CD4-positive, alpha-beta T cell (primary cell): ENCODE measurements at regions not wholly inside any gene's neighbourhood (a gene's known extent, or its start where the extent isn't known, plus 50 kb on each side); places are given as distances from the start of the nearest gene placed in this dataset.

ENCODE experiments used
- ATAC-seq: fragments of 200-7000 bp; cut with Tn5 transposase; one replicate; pipeline ENCODE4 v1.10.0; 2022; ENCODE audit warnings: mild to moderate bottlenecking; ENCODE audit not compliant: poor library complexity
- CTCF ChIA-PET: fragments of 350-600 bp; sonication (Branson Sonifier 250); formaldehyde crosslinking; loops from one replicate; lab custom pipeline; 2021; ENCODE audit warnings: antibody characterized with exemption, inconsistent platforms; lab: Charles Lee
- POLR2A ChIA-PET: fragments of 350-600 bp; sonication (Branson Sonifier 250); formaldehyde crosslinking; loops from one replicate; lab custom pipeline; 2021; ENCODE audit warnings: antibody characterized with exemption, inconsistent platforms; lab: Charles Lee
- DNase-seq, 14 experiments: peaks; one replicate each; pipeline ENCODE4 v3.0.0-alpha.2; 2013 to 2020; ENCODE audit warnings: mixed read lengths in 2 of 14
- H3K27ac ChIP-seq, 2 donors: one replicate each; pipeline versions ENCODE4 v1.5.1 to v1.7.0; 2013; ENCODE audit warnings: low read length in 2 of 2, low read depth in 1 of 2, mild to moderate bottlenecking in 1 of 2
- H3K27me3 ChIP-seq, 2 experiments: 1 replicate in 1 of 2; 2 replicates in 1 of 2; pipeline versions ENCODE4 v1.6.1 to v1.7.0; 2013; ENCODE audit warnings: low read length in 2 of 2, control low read depth in 1 of 2, mild to moderate bottlenecking in 1 of 2, moderate library complexity in 1 of 2; ENCODE audit not compliant: insufficient read depth in 2 of 2, control insufficient read depth in 1 of 2
- H3K36me3 ChIP-seq: one replicate; pipeline ENCODE4 v1.6.1; 2013; ENCODE audit warnings: low read length, control low read depth; ENCODE audit not compliant: insufficient read depth
- H3K4me1 ChIP-seq: one replicate; pipeline ENCODE4 v1.6.1; 2013; ENCODE audit warnings: low read length, control low read depth; ENCODE audit not compliant: insufficient read depth
- H3K4me3 ChIP-seq: one replicate; pipeline ENCODE4 v1.5.1; 2013; ENCODE audit warnings: mild to moderate bottlenecking, low read length, moderate library complexity
- H3K9me3 ChIP-seq, 2 experiments: 1 replicate in 1 of 2; 2 replicates in 1 of 2; pipeline versions ENCODE4 v1.6.1 to v1.7.0; 2013; ENCODE audit warnings: low read length in 2 of 2, mild to moderate bottlenecking in 2 of 2, control low read depth in 1 of 2, moderate library complexity in 1 of 2; ENCODE audit not compliant: control insufficient read depth in 1 of 2, insufficient read depth in 1 of 2
- H3K27ac Mint-ChIP-seq: one replicate; pipeline ENCODE4 v1.8.0; 2020; ENCODE audit warnings: mixed read lengths
- H3K27me3 Mint-ChIP-seq: one replicate; pipeline ENCODE4 v1.8.0; 2021; ENCODE audit warnings: mixed read lengths
- H3K36me3 Mint-ChIP-seq: one replicate; pipeline ENCODE4 v1.8.0; 2021; ENCODE audit warnings: low read depth, mixed read lengths
- H3K4me1 Mint-ChIP-seq: one replicate; pipeline ENCODE4 v1.8.0; 2021; ENCODE audit warnings: low read depth, mixed read lengths
- H3K4me3 Mint-ChIP-seq: one replicate; pipeline ENCODE4 v1.8.0; 2020; ENCODE audit warnings: mild to moderate bottlenecking, mixed read lengths
- H3K9me3 Mint-ChIP-seq: one replicate; pipeline ENCODE4 v1.8.0; 2020; ENCODE audit warnings: mixed read lengths
- intact Hi-C, 2 experiments: fragments of 100-400 bp; cut with DNase I in 1 of 2; cut with micrococcal nuclease in 1 of 2; formaldehyde crosslinking; loops; one replicate each; pipeline versions ENCODE4 v1.15.1 to v1.9.0; 2023 to 2025; cut with DNase I, micrococcal nuclease
- TF ChIP-seq, protein P1 (sequence below): fragments of 200-600 bp; IDR thresholded peaks from one replicate; pipeline ENCODE4 v1.8.0; 2022; ENCODE audit warnings: antibody characterized with exemption, mild to moderate bottlenecking

DNA sequence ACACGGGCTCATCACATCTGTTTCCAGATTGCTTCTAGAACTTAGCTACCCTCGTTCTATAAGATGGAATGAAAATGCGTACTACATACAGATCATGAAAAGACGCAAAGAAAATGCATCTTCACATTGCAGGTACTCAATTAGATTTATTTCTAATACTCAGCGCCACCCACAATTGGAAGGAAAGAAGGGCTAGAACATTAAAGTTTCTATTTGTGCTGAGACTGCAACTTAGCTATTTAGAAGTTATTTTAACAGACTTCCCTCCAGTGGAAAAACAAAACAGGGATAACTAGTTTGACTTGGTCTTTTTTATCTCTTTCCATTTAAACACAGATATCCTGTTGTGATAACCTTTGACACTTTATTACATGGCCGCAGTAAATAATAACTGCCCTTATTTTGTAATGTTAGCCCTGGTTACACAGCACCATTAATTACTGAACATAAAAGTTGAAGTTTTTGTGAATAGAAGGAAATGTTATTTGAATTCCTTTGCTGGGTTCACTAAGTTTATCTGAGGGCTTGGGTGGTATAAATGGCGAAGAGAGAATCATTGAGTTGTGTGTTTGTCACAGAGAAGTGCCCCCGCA is 86.9 kb upstream of the SLC25A26 start:
- ChIA-PET POLR2A (no interaction called here), CTCF (interaction anchor here (0.6 kb wide), 1 partner anchor 175 kb away, joined by 3 read pairs; no protein-coding TSS in a partner anchor)
- no peaks in the 10 kb centered on the region for H3K9me3 Mint-ChIP-seq
- Histone ChIP-seq H3K27ac (no peak overlapping the region), H3K4me1 (no peaks in the 10 kb centered on the region), H3K36me3 (no peaks in the 10 kb centered on the region), H3K27me3 (no peaks in the 10 kb centered on the region), H3K4me3 (no peak overlapping the region), H3K9me3 (no peaks in the 10 kb centered on the region)
- peaks cover 3% of the 10 kb centered on the region for H3K27me3 Mint-ChIP-seq
- TF ChIP-seq, protein P1, sequence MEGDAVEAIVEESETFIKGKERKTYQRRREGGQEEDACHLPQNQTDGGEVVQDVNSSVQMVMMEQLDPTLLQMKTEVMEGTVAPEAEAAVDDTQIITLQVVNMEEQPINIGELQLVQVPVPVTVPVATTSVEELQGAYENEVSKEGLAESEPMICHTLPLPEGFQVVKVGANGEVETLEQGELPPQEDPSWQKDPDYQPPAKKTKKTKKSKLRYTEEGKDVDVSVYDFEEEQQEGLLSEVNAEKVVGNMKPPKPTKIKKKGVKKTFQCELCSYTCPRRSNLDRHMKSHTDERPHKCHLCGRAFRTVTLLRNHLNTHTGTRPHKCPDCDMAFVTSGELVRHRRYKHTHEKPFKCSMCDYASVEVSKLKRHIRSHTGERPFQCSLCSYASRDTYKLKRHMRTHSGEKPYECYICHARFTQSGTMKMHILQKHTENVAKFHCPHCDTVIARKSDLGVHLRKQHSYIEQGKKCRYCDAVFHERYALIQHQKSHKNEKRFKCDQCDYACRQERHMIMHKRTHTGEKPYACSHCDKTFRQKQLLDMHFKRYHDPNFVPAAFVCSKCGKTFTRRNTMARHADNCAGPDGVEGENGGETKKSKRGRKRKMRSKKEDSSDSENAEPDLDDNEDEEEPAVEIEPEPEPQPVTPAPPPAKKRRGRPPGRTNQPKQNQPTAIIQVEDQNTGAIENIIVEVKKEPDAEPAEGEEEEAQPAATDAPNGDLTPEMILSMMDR = no peak
- no peaks in the 10 kb centered on the region for H3K4me1 Mint-ChIP-seq
- intact Hi-C loops = no loop called here
- H3K4me3 Mint-ChIP-seq = no peak overlapping the region
- DNase-seq (no peak), ATAC-seq (no peak)
- H3K36me3 Mint-ChIP-seq = no peaks in the 10 kb centered on the region
- no peak overlapping the region for H3K27ac Mint-ChIP-seq

DNA sequence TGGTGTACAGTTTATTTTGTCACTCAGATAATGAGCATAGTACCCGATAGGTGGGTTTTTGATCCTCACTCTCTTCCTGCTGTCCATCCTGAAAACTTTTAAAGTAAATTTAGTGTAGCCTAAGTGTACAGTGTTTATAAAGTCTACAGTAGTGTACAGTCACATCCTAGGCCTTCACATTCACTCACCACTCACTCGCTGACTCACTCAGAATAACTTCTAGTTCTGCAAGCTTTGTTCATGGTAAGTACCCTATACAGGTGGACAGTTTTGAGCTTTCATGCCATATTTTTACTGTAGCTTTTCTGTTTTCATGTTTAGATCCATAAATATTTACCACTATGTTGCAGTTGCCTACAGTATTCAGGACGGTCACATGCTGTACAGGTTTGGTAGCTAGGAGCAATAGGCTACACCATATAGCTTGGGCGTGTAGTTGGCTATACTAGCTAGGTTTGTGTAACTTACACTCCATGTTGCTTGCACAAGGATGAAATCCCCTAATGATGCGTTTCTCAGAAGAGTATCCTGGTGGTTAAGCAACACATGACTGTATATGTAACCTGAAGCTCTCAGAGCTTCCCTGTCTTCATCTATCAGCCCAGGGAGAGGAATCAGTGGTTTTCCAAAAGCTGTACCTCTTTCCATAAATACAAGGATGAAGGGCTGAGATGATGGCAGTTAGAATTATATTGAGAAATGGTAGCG is 87.6 kb upstream of the SLC25A26 start:
- H3K4me1 ChIP-seq = no peaks in the 10 kb centered on the region
- ChIA-PET POLR2A (no interaction called here), CTCF (interaction anchor here (0.6 kb wide), 1 partner anchor 174 kb away, joined by 3 read pairs; no protein-coding TSS in a partner anchor)
- H3K36me3 ChIP-seq = no peaks in the 10 kb centered on the region
- Mint-ChIP-seq H3K27me3 (peaks cover 3% of the 10 kb centered on the region), H3K9me3 (no peaks in the 10 kb centered on the region), H3K4me3 (no peak overlapping the region), H3K36me3 (no peaks in the 10 kb centered on the region), H3K4me1 (no peaks in the 10 kb centered on the region), H3K27ac (no peak overlapping the region)
- intact Hi-C loops = no loop called here
- no peaks in the 10 kb centered on the region for H3K9me3 ChIP-seq
- DNase-seq = no peak
- TF ChIP-seq, protein P1 = no peak
- no peaks in the 10 kb centered on the region for H3K27me3 ChIP-seq
- H3K4me3 ChIP-seq = no peak overlapping the region
- ATAC-seq = no peak
- no peak overlapping the region for H3K27ac ChIP-seq

DNA sequence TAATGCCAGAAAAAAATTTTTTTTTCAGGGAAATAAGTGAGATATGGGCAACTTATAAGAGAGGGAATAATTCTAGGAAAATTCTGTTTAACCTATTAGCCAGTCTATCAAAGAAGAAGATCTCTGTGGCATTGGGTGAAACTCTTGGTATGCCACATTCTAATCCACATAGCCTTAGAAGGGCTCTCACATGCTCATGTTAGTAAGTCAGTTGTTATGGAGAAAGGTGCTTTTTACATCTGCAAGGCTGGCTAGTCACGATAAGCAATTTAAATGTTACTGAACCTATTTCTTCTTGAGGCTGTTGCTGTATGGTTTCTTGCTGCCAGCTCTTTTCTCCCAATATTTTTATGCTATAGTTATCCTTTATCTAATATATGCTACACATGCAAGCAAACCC is 89.9 kb upstream of the MAGI1 start:
- DNase-seq (no peak), ATAC-seq (no peak)
- no peaks in the 10 kb centered on the region for H3K9me3 Mint-ChIP-seq
- Histone ChIP-seq H3K4me1 (no peaks in the 10 kb centered on the region), H3K36me3 (no peaks in the 10 kb centered on the region), H3K4me3 (no peak overlapping the region), H3K27ac (no peak overlapping the region), H3K27me3 (no peaks in the 10 kb centered on the region), H3K9me3 (no peaks in the 10 kb centered on the region)
- H3K4me3 Mint-ChIP-seq = no peak overlapping the region
- POLR2A ChIA-PET = no interaction called here
- CTCF ChIA-PET = no interaction called here
- intact Hi-C loops = no loop called here
- no peaks in the 10 kb centered on the region for H3K36me3 Mint-ChIP-seq
- peaks cover 7% of the 10 kb centered on the region for H3K27me3 Mint-ChIP-seq
- no peaks in the 10 kb centered on the region for H3K4me1 Mint-ChIP-seq
- TF ChIP-seq, protein P1 = no peak
- no peak overlapping the region for H3K27ac Mint-ChIP-seq
